NCI-H748 (cell line): ENCODE measurements at regions not wholly inside any gene's neighbourhood (a gene's known extent, or its start where the extent isn't known, plus 50 kb on each side); places are given as distances from the start of the nearest gene placed in this dataset.
A peak's percentile ranks its signal among the peaks of the same experiment; 100 is the strongest.
"Not testable (repeated sequence)": the region's sequence is repeated elsewhere in the genome, so short reads cannot be mapped to it uniquely, and the experiment has no call there.

Experiments
- DNase-seq: peaks from one replicate; lab custom pipeline; 2025; ENCODE audit not compliant: unreplicated experiment; lab: John Stamatoyannopoulos, UW

DNA sequence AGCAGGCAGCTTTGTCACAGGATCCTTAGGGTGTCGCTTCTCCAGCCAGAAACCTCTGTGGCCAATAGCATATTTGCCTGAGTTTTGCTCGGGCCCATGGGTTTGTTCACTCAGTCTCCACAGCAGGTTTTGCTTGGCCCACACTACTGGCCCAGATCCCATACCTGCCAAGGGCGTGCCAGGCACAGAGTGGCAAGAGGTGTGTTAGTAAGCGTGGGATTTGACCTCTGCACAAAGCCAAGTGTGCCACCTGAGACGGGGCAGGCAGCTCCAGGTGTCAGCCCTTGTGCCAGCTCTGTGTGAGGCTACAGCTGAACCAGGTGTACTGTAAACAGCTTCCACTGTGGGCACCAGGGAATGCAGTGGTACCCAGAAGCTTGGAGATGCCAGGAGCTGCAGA is 2003.0 kb downstream of the C4orf33 start:
- no peak for DNase-seq

DNA sequence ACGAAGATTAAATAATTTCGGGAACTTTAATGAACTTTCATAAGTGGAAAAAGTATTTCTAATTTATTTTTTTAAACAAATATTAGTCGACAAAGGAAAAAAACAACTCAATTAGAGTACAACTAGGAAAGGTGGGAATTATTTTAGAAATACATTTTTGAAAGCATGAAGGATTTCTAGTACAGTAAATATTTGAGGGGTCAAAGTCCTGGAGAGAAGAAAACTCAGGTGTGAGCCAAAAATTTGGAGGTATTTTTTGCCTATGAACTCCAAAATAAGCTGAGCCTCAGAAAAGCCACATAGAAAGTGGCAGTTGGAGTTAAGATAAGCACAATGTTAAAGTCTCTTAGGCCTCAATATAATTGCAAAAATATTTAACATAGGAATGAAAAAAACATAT is 2017.3 kb downstream of the C4orf33 start:
- no peak for DNase-seq

DNA sequence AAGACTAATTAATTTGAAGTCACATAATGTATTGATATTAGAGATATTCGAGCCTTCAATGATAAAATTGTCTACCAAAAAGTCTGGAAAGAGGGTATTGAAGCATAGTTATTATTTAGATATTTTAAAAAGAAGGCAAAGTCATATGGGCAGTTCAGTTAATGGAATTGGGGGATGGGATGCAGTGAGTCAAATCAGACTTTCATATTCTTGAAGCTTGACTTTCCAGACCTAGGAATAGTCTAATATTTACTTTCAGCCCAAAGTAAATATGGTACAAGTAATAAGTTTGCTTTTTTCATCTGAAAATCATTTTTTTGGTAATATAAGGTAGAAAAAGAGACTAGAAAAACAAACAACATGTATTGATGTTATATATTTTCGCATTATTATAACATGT is 2017.8 kb downstream of the C4orf33 start:
- DNase-seq, result no peak

DNA sequence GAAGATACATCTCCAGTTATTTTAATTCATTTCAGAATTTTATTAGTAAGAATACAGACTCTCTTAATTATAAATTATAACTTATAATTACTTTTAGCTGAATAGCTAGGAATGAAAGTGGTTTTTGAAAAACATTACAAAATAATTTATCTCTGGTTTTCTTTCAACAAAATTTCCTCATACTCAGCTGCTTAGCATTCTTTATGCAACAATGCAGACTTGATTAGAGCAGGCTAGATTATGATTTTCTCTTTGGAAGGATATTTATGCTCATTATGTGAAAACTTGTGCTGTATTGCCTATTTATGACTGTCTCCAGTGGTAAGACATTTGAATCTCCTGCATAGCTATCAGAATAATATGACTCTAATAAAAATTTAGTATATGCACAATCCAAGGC is 2023.7 kb downstream of the C4orf33 start:
- no peak for DNase-seq

DNA sequence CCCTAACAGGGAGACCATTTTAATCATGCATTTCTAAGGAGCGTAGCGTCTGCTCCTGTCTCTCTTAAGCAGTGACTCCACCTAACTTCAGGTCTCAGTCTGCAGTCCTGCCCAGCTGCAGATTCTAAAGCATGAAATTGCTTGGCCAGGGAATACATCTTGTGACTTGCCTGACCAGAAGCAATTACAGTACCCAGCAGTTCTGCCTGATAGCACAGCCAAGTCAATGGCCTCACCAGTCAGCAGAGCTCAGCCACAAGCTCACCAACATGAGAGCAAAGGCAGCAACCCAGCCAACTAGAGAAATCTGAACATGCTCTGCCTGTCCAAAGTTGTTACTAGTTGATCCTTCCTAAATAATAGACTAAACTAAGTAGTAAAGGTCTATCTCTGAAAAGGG is 2011.9 kb upstream of the PCDH10 start:
- no peak for DNase-seq

DNA sequence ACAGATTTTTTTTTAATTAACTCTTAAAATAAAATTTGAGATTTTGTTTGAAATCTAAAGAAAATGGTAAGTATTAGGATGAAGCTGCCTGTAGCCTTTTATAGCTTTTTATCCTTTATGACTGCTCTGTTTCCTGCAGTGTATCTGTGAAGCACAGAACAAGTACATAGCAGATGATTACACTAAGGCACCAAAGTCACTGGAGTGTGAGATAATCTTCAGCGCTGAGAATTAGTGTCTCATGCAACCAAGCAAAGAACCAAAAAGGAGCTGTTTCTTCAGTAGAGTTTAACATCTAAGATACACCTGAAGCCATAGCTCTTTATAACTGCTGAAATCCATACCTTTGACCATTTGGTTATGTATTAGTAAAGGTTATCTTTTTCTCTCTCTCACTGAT is 1989.8 kb upstream of the PCDH10 start:
- DNase-seq, result no peak

DNA sequence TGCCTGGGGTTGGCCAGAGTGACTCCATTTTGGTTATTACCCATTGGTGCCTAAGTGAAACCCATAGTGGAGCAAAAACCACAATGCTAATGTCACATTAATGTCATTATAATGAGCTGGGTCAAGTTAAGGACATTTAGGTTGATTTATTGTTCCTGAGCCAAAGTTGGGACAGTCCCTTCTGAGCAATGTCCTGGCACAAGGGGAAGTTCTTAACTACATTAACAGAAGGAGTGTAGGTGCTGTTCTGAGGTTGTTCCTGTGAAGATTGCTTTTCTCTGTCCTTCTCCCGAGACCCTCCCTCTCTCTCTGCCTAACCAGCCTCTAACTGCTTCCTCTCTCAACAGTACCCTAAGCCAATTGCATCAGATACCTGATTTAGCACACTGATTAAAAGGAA is 1956.8 kb upstream of the PCDH10 start:
- no peak for DNase-seq

DNA sequence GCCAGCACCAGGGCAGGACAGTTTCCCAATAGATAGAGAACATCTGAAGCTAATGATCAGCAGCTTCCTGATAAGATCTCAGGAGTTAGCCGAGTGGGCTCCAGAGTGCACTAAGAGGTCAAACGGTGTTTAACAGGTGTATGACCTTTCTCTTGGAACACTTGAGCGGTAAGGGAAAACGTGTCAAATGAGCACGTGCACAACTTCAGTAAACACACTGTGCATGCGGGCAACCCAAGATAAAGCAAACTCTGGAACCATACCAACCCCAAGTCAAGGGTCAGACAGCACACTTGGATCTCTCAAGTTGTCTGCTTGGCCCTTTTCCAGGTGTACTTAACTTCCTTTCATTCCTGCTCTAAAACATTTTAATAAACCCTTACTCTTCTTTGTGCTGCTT is 1941.5 kb upstream of the PCDH10 start:
- DNase-seq, result peak; percentile 73

DNA sequence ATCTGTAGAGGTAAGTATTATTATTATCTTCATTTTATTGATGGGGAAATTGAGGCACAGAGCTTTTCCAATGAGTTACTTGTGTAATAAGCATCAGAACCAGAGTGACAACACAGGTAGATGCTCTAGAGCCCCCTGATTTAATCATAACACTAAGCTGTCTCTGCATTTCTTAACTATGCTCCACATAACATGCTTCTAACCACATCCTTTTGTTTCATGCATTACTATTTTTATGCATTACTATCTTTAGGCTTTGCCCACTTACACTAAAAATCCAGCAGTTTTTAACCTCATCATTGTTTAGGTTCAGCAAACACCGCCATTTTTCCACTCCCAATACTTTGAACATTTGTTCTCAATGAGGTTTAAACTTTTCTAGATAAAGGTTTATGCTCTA is 1900.8 kb upstream of the PCDH10 start:
- no peak for DNase-seq

DNA sequence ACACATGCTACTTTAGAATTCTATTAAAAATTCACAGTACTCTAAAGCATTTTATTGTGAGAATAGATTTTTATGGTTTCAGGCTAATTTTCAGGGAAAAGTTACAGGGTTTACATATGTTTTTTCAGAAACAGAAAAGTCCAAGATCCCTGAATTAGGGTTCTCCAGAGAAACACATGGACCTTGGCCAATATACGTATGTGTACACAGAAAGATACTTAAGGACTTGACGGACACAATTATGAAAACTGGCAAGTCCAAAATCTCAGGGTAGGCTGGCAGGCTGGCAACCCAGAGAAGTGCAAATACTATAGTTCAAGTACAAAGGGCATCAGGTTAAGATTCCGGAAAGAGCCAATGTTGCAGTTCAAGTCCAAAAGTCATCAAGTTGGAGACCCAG is 1897.8 kb upstream of the PCDH10 start:
- no peak for DNase-seq

DNA sequence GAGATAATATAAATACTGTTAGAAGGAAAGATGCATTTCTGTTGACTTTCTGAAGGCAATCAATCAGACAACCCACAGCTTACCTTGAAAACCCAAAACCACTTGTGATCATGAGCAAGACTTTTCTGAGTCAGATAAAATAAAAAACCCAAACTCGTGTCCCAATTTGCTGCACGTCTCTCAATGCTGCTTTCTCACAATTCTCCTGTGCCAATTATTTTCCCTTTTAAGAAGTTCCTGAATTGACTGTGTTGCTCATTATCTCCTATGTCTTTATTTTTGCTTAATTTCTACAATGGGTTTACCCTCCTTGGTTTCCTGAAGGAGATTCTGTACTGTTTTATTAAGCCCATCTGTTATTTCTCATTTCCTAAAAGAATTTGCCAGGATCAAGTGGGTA is 1891.9 kb upstream of the PCDH10 start:
- no peak for DNase-seq

DNA sequence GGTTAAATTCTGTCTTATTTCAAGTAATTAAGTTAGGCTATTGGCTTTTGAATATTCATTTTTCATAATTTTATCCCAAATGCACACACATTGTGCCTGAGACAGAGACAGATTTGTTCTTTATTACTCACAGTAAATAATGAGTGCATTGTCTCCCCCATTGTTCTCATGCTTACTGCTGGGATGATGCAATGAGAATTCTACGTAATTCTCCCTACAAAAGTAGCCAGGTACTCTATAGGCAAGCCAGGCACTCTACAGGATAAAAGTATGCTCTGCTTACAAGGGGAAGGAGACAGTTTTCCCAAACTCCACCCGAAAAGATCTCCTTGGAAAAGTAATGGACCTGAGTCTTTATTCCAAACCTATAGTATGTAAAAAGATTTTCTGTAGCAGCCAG is 1890.7 kb upstream of the PCDH10 start:
- peak; percentile 0 for DNase-seq

DNA sequence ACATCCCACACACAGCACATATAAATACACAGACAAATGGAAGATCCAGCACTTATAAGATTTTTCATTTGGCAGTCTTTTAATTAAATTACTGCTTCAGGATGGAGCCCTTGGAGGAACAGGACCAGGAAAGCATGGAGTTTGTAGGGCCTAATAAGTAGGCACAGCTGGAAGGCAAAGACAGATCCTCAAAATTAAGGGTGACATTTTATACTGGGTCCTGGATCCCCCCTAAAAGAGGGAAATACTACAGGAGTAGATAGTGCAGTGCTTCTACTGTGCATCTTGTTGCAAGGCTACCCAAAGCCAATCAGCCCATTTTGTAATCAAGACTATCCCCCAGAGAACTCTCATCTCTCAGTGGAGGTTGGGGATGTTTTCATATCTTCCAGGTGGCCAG is 1860.7 kb upstream of the PCDH10 start:
- DNase-seq, result no peak

DNA sequence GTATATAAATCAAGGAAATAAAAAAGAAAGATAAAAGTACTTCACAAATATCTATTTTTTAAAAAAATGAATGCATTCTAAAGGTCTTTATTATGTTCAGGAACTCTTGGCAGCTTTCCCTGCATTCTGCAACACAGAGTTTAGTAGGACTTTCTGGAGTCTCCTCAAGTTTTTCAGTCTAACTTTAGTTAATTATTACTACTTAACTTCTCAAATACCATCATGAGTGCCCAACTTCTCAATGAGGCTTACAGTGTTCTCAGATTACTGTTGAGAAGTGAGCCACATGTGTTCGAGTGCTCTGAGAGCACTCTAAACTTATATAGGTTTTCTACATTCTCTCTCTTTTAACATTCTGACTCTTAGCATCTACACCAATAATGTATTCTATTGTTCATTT is 1852.9 kb upstream of the PCDH10 start:
- no peak for DNase-seq

DNA sequence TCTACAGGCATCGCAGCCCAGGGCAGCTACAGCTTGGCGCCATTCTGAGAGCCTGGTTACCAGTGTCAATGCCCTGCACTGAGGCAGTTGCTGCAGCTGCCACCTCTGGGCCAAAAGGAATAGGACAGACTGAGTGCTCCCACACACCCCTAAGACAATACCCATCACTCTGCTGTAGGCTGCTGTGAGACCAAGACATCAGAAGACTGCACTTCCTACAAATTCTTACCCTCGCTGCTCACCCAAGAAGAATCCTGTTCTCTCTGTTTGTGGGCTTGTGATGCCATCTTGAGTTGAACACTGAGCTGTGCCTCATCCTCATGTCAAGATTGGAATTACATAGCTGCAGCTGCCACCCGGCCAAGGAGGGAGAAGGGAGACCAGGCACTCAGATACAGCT is 1847.0 kb upstream of the PCDH10 start:
- DNase-seq, result no peak

DNA sequence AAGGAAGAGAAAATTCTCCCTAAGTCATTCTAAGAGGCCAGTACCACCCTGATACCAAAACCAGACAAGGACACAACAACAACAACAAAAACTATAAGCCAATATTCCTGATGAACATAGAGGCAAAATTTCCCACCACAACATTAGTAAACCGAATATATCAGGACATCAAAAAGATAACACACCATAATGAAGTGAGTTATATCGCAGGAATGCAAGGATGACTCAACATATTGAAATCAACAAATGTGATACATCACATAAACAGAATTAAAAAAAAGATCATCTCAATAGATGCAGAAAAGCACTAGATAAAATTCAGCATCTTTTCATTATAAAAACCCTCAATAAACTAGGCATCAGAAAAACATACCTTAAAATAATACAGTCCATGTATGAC is 1844.4 kb upstream of the PCDH10 start:
- no peak for DNase-seq

DNA sequence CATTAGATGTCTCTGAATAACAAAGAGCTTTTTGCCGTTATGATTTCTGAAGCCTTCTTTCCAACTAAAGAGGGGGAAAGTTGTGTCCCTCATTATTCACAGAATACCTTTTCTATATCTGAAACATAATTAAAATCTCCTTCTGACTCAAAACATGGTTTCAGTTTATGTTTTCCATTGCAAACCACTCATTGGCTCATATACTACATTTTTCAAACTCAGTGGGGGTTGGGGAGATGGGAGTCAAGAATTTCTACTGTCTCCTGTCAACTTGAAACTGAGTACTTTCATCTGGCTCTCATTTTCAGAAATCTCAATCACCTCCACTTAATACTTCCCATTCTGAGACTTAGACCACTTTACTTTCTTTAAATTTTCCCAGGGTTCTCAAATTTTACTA is 1839.5 kb upstream of the PCDH10 start:
- DNase-seq, result no peak

DNA sequence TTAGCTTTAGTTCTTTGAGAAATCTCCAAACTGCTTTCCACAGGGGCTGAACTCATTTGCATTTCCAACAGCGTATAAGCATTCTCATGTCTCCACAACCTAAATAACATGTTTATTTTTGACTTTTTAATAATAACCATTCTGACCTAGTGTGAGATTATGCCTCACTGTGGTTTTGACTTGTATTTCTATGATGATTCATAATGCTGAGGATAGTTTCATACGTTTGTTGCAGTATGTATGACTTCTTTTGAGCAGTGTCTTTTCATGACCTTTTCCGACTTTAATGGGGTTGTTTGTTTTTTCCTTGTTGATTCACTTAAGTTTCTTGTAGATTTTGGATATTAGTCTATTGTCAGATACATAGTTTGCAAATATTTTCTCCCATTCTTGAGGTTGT is 1833.0 kb upstream of the PCDH10 start:
- no peak for DNase-seq

DNA sequence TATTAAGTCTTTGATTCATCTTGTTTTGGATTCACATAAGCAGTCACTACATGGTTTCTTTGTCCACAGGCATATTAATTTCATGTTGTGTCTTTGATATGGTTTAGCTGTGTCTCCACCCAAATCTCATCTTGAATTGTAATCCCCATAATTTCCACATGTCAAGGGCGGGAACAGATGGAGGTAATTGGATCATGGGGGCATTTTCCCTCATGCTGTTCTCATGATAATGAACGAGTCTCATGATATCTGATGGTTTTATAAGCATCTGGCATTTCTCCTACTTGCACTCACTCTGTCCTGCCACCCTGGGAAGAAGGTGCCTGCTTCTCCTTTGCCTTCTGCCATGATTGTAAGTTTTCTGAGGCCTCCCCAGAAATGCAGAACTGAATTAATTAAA is 1811.2 kb upstream of the PCDH10 start:
- DNase-seq, result no peak

DNA sequence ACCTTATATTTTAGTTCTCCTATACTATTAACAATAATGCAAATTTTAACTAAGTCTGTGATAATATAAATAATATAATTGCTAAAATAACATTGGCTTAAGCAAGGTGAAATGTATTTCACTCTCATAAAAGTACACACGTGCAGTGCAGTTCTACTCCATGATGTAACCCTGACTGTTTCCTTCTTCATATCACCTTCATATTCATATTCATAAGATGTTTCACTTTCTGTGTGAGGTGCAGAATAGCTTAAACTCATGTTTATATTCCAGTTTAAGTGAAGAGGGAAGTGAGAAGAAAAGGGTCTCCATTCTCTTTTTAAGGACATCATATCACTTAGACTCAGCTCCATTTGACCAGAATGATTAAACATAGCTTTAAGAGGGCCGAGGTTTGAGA is 1810.0 kb upstream of the PCDH10 start:
- no peak for DNase-seq

DNA sequence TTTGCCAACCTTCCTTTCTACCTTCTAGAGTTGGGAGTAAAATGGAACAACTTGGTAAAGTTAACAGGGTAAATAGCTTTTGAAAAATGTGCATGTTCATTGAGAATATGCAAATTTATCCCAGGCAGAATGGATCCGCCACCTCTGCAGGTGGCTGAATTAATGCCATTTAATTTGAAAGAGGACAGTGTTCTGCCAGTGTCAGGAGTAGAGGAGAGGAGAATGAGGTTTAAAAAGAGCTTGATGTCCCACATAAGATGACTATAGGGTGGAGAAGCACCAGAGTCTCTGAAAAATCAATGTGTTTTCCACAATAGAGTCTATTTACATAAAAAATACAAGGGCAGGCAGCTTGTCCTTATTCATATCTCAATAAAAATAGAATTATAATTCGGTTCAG is 1804.3 kb upstream of the PCDH10 start:
- DNase-seq, result no peak

DNA sequence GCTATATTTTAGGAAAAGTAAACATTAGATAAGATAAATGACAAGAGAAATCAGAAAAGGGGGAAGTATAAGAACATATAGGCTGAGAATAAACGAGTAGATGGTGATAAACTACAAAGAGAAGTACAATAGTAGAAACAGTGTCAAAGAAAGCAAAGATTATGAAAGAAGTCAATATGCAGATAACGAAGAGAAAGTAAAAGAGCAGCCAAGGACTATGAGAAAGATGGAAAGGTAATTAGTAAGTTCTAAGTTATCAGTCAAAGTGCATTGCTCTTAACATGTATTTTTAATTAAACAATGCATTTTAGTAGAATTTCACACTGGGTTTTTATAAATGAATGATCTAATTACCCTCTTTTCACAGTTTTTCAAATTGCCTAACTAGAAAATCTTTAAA is 1801.3 kb upstream of the PCDH10 start:
- DNase-seq, result no peak

DNA sequence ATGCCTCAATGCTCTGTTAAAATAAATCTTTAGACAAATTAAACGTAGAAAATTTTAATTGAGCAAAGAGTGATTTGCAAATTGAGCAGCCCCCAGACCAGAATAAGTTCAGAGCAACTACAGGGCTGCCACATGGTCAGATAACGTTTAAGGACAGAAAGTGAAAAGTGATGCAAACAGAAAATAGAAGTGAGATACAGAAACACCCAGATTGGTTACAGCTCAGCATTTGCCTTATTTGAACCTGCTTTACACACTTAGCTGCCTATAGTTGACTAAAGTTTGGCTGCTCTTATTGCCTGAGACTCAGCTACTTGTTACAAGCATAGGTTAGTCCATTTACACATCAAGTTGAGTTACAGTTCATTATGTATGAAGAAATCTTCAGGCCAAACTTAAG is 1800.8 kb upstream of the PCDH10 start:
- DNase-seq, result no peak

DNA sequence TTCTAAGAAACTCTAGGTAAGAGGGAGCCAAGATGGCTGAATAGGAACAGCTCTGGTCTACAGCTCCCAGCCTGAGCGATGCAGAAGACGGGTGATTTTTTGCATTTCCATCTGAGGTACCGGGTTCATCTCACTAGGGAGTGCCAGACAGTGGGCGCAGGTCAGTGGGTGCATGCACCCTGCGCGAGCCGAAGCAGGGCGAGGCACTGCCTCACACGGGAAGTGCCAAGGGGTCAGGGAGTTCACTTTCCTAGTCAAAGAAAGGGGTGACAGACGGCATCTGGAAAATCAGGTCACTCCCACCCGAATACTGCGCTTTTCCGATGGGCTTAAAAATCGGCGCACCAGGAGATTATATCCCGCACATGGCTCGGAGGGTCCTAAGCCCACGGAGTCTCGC is 1796.7 kb upstream of the PCDH10 start:
- DNase-seq, result not testable (repeated sequence)
